Esophagus muscularis mucosa (tissue), 4 donors: ENCODE measurements at regions not wholly inside any gene's neighbourhood (a gene's known extent, or its start where the extent isn't known, plus 50 kb on each side); places are given as distances from the start of the nearest gene placed in this dataset.

Source experiments
- EP300 ChIP-seq: sonication (generic); formaldehyde crosslinking; IDR thresholded peaks from one replicate; pipeline ENCODE4 v1.6.1; 2017; ENCODE audit warnings: antibody characterized with exemption
- POLR2A ChIP-seq: fragments of 450-650 bp; IDR thresholded peaks from one replicate; pipeline ENCODE4 v1.6.1; 2017; ENCODE audit warnings: antibody characterized with exemption, moderate library complexity, mild to moderate bottlenecking, low read depth
- TF ChIP-seq, protein P1 (sequence below), 3 experiments: fragments of 200-600 bp in 2 of 3; fragments of 450-650 bp in 1 of 3; sonication (generic) in 2 of 3; IDR thresholded peaks; one replicate each; pipeline ENCODE4 v1.5.1; 2017 to 2019; ENCODE audit warnings: antibody characterized with exemption in 3 of 3, mild to moderate bottlenecking in 2 of 3, moderate library complexity in 1 of 3

GRCh38 chr10:120184547-120185337 lies 272.3 kb upstream of the PLPP4 start:
- TF ChIP-seq EP300 (no peak), POLR2A (no peak)
- TF ChIP-seq, protein P1, sequence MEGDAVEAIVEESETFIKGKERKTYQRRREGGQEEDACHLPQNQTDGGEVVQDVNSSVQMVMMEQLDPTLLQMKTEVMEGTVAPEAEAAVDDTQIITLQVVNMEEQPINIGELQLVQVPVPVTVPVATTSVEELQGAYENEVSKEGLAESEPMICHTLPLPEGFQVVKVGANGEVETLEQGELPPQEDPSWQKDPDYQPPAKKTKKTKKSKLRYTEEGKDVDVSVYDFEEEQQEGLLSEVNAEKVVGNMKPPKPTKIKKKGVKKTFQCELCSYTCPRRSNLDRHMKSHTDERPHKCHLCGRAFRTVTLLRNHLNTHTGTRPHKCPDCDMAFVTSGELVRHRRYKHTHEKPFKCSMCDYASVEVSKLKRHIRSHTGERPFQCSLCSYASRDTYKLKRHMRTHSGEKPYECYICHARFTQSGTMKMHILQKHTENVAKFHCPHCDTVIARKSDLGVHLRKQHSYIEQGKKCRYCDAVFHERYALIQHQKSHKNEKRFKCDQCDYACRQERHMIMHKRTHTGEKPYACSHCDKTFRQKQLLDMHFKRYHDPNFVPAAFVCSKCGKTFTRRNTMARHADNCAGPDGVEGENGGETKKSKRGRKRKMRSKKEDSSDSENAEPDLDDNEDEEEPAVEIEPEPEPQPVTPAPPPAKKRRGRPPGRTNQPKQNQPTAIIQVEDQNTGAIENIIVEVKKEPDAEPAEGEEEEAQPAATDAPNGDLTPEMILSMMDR (IDR thresholded peaks at IDR 0.05), result no peak
